ENCODE measurements at regions not wholly inside any gene's neighbourhood (a gene's known extent, or its start where the extent isn't known, plus 50 kb on each side); places are given as distances from the start of the nearest gene placed in this dataset.

DNA sequence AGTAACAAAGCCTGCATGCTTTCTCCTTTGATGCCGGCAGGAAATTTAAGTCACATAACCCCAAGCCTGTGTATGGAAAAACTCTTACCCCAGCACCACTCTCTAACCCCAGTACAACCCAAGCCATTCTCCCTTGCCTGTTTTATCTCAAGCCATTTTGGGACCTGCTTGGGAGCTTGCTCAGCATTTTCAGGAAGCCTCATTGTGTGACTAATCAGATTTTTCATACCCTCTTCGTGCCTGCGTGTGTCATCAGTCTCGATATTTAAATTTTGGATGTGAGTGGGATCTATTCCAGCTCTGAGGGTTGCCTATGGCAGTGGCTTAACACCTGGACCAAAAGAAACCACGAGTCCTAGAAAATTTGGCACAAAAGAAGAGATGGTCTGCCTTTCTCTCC is 426.2 kb downstream of the SQOR start:
- no peak for TF ChIP-seq POLR2A (IDR thresholded peaks at IDR 0.05; ENCODE audit: borderline replicate concordance, extremely low read depth, insufficient read depth, insufficient read length)
- no peak for TF ChIP-seq RAD21 (IDR thresholded peaks at IDR 0.05; ENCODE audit: low read depth)
- TF ChIP-seq, protein P1, sequence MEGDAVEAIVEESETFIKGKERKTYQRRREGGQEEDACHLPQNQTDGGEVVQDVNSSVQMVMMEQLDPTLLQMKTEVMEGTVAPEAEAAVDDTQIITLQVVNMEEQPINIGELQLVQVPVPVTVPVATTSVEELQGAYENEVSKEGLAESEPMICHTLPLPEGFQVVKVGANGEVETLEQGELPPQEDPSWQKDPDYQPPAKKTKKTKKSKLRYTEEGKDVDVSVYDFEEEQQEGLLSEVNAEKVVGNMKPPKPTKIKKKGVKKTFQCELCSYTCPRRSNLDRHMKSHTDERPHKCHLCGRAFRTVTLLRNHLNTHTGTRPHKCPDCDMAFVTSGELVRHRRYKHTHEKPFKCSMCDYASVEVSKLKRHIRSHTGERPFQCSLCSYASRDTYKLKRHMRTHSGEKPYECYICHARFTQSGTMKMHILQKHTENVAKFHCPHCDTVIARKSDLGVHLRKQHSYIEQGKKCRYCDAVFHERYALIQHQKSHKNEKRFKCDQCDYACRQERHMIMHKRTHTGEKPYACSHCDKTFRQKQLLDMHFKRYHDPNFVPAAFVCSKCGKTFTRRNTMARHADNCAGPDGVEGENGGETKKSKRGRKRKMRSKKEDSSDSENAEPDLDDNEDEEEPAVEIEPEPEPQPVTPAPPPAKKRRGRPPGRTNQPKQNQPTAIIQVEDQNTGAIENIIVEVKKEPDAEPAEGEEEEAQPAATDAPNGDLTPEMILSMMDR (IDR thresholded peaks at IDR 0.05 in 2 of 3, conservative IDR thresholded peaks at IDR 0.05 in 1 of 3; ENCODE audit: borderline replicate concordance in 1 of 3, insufficient read depth in 1 of 3, low read depth in 2 of 3, low read length in 2 of 3) = no peak
- TF ChIP-seq YY1 (IDR thresholded peaks at IDR 0.05; ENCODE audit: extremely low read depth, insufficient replicate concordance, low read depth, low read length) = no peak
- no peak for TF ChIP-seq SRF (IDR thresholded peaks at IDR 0.05; ENCODE audit: low read depth)
- TF ChIP-seq EZH2 (IDR thresholded peaks at IDR 0.05) = no peak
- TF ChIP-seq SP1 (IDR thresholded peaks at IDR 0.05; ENCODE audit: low read depth) = no peak
- TF ChIP-seq, protein P2, sequence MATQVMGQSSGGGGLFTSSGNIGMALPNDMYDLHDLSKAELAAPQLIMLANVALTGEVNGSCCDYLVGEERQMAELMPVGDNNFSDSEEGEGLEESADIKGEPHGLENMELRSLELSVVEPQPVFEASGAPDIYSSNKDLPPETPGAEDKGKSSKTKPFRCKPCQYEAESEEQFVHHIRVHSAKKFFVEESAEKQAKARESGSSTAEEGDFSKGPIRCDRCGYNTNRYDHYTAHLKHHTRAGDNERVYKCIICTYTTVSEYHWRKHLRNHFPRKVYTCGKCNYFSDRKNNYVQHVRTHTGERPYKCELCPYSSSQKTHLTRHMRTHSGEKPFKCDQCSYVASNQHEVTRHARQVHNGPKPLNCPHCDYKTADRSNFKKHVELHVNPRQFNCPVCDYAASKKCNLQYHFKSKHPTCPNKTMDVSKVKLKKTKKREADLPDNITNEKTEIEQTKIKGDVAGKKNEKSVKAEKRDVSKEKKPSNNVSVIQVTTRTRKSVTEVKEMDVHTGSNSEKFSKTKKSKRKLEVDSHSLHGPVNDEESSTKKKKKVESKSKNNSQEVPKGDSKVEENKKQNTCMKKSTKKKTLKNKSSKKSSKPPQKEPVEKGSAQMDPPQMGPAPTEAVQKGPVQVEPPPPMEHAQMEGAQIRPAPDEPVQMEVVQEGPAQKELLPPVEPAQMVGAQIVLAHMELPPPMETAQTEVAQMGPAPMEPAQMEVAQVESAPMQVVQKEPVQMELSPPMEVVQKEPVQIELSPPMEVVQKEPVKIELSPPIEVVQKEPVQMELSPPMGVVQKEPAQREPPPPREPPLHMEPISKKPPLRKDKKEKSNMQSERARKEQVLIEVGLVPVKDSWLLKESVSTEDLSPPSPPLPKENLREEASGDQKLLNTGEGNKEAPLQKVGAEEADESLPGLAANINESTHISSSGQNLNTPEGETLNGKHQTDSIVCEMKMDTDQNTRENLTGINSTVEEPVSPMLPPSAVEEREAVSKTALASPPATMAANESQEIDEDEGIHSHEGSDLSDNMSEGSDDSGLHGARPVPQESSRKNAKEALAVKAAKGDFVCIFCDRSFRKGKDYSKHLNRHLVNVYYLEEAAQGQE (IDR thresholded peaks at IDR 0.05; ENCODE audit: low read depth) = no peak
- no peak for TF ChIP-seq TCF7L2 (IDR thresholded peaks at IDR 0.05; ENCODE audit: borderline replicate concordance, extremely low read depth, insufficient read depth, insufficient read length)
- TF ChIP-seq POLR2AphosphoS5 (IDR thresholded peaks at IDR 0.05; ENCODE audit: low read depth, low read length) = no peak
- no peak for TF ChIP-seq CEBPB (IDR thresholded peaks at IDR 0.05; ENCODE audit: low read depth)

Measured in HCT116 (cell line).